ENCODE measurements at regions not wholly inside any gene's neighbourhood (a gene's known extent, or its start where the extent isn't known, plus 50 kb on each side); places are given as distances from the start of the nearest gene placed in this dataset.

DNA sequence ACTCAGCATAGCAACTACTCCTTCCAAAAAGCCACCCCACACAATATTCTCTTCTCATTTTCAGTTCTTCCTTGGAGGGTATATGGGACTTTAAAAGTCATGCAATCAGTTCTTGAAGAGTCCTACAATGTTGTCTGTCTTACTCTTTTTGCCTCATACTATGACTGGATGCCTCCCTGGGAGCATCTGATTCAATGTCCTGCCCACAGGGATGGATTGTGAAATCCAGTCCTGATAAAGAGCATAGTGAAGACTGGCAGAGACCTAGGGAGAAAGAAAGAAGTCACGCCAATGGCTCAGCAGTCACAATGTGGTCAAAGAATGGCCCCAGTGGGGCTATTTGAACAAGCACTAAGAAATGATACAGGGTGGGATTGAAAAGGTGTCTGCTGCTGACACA is 155.1 kb upstream of the SERPINE2 start:
- TF ChIP-seq POLR2A (IDR thresholded peaks at IDR 0.05), result no peak
- TF ChIP-seq, protein P1, sequence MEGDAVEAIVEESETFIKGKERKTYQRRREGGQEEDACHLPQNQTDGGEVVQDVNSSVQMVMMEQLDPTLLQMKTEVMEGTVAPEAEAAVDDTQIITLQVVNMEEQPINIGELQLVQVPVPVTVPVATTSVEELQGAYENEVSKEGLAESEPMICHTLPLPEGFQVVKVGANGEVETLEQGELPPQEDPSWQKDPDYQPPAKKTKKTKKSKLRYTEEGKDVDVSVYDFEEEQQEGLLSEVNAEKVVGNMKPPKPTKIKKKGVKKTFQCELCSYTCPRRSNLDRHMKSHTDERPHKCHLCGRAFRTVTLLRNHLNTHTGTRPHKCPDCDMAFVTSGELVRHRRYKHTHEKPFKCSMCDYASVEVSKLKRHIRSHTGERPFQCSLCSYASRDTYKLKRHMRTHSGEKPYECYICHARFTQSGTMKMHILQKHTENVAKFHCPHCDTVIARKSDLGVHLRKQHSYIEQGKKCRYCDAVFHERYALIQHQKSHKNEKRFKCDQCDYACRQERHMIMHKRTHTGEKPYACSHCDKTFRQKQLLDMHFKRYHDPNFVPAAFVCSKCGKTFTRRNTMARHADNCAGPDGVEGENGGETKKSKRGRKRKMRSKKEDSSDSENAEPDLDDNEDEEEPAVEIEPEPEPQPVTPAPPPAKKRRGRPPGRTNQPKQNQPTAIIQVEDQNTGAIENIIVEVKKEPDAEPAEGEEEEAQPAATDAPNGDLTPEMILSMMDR (IDR thresholded peaks at IDR 0.05), result no peak

All from lower leg skin (tissue), 3 donors.